ENCODE measurements at regions not wholly inside any gene's neighbourhood (a gene's known extent, or its start where the extent isn't known, plus 50 kb on each side); places are given as distances from the start of the nearest gene placed in this dataset.

DNA sequence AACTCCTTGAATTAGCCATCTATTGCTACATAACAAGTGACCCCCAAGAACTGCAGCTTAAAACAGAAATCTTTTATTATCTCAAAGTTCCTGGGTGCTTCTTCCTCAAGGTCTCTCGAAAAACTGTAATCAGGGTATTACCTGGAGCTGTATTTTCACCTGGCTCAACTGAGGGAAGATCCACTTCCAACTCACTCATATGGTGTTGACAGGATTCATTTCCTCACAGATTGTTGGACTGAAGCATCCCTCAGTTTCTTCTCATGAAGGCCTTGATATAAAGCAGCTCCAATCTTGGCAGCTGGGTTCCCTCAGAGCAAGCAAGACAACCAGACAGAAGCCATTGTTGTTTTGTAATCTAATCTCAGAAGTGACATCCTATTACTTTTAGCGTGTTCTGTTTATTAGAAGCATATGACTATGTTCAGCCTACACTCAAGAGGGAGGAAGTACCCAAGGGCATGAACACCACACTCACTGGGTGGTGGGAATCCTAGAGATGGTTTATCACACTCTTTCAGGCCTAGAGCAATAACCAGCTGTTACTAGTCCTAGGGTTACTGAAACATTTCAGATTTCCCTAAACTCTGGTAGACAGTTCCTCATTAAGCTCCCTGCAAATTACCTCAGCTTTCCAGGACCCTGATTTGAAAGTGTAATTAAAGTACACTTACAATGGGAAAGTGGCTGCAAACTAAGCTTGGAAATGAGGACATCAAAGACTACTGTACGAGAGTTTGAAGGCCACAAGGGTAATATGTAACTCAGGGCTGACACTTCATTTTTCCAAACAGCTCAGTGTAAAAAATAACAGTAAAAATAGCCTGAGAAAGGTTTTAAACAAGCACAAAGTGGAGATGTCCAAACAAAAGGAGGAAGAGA, 222.2 kb downstream of the SEC23A start:
- TF ChIP-seq SNRNP70 (optimal IDR thresholded peaks at IDR 0.05; ENCODE audit: low read depth, low read length) (no peak), POLR2A (conservative IDR thresholded peaks at IDR 0.05) (no peak), CREM (IDR thresholded peaks at IDR 0.05; ENCODE audit: low read depth) (no peak), CTCF (IDR thresholded peaks at IDR 0.05 in 2 of 3, conservative IDR thresholded peaks at IDR 0.05 in 1 of 3; ENCODE audit: insufficient read depth in 2 of 3, low read depth in 1 of 3, low read length in 3 of 3) (no peak), NFIC (IDR thresholded peaks at IDR 0.05) (no peak), ARID2 (IDR thresholded peaks at IDR 0.05) (no peak), UBTF (IDR thresholded peaks at IDR 0.05; ENCODE audit: borderline replicate concordance in 1 of 2, low read depth in 2 of 2, low read length in 2 of 2) (no peak), ATF1 (CRISPR knock-in tag; IDR thresholded peaks at IDR 0.05) (no peak), ATF1 (tag; IDR thresholded peaks at IDR 0.05) (no peak), MAFK (IDR thresholded peaks at IDR 0.05; ENCODE audit: low read length) (no peak)
- TF ChIP-seq, protein P1, sequence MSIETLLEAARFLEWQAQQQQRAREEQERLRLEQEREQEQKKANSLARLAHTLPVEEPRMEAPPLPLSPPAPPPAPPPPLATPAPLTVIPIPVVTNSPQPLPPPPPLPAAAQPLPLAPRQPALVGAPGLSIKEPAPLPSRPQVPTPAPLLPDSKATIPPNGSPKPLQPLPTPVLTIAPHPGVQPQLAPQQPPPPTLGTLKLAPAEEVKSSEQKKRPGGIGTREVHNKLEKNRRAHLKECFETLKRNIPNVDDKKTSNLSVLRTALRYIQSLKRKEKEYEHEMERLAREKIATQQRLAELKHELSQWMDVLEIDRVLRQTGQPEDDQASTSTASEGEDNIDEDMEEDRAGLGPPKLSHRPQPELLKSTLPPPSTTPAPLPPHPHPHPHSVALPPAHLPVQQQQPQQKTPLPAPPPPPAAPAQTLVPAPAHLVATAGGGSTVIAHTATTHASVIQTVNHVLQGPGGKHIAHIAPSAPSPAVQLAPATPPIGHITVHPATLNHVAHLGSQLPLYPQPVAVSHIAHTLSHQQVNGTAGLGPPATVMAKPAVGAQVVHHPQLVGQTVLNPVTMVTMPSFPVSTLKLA (conservative IDR thresholded peaks at IDR 0.05), result no peak
- TF ChIP-seq, protein P2, sequence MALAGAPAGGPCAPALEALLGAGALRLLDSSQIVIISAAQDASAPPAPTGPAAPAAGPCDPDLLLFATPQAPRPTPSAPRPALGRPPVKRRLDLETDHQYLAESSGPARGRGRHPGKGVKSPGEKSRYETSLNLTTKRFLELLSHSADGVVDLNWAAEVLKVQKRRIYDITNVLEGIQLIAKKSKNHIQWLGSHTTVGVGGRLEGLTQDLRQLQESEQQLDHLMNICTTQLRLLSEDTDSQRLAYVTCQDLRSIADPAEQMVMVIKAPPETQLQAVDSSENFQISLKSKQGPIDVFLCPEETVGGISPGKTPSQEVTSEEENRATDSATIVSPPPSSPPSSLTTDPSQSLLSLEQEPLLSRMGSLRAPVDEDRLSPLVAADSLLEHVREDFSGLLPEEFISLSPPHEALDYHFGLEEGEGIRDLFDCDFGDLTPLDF (CRISPR knock-in tag; IDR thresholded peaks at IDR 0.05), result no peak
- TF ChIP-seq, protein P3, sequence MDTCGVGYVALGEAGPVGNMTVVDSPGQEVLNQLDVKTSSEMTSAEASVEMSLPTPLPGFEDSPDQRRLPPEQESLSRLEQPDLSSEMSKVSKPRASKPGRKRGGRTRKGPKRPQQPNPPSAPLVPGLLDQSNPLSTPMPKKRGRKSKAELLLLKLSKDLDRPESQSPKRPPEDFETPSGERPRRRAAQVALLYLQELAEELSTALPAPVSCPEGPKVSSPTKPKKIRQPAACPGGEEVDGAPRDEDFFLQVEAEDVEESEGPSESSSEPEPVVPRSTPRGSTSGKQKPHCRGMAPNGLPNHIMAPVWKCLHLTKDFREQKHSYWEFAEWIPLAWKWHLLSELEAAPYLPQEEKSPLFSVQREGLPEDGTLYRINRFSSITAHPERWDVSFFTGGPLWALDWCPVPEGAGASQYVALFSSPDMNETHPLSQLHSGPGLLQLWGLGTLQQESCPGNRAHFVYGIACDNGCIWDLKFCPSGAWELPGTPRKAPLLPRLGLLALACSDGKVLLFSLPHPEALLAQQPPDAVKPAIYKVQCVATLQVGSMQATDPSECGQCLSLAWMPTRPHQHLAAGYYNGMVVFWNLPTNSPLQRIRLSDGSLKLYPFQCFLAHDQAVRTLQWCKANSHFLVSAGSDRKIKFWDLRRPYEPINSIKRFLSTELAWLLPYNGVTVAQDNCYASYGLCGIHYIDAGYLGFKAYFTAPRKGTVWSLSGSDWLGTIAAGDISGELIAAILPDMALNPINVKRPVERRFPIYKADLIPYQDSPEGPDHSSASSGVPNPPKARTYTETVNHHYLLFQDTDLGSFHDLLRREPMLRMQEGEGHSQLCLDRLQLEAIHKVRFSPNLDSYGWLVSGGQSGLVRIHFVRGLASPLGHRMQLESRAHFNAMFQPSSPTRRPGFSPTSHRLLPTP (IDR thresholded peaks at IDR 0.05; ENCODE audit: borderline replicate concordance, extremely low read depth, insufficient read length), result no peak
